Tibial artery (tissue), 4 donors: ENCODE measurements at regions not wholly inside any gene's neighbourhood (a gene's known extent, or its start where the extent isn't known, plus 50 kb on each side); places are given as distances from the start of the nearest gene placed in this dataset.

Experiments used
- DNase-seq, 2 donors: peaks; one replicate each; pipeline ENCODE4 v3.0.0-alpha.2; 2019
- H3K27ac ChIP-seq, 2 donors: fragments of 200-600 bp; sonication (generic) in 1 of 2; 1 replicate in 1 of 2; 2 replicates in 1 of 2; pipeline ENCODE4 v1.5.1; 2018 to 2019; ENCODE audit warnings: mild to moderate bottlenecking in 1 of 2
- H3K27me3 ChIP-seq, 2 donors: fragments of 200-600 bp; sonication (generic) in 1 of 2; one replicate each; pipeline versions ENCODE4 v1.5.1 to v1.6.0; 2016 to 2019
- H3K36me3 ChIP-seq, 3 donors: fragments of 200-600 bp; sonication (generic) in 2 of 3; one replicate each; pipeline ENCODE4 v1.5.1; 2016 to 2019; ENCODE audit warnings: mild to moderate bottlenecking in 2 of 3
- H3K4me1 ChIP-seq, 4 donors: fragments of 200-600 bp; sonication (generic) in 2 of 4; 1 replicate in 3 of 4; 2 replicates in 1 of 4; pipeline ENCODE4 v1.5.1; 2016 to 2019
- H3K4me3 ChIP-seq, 2 donors: fragments of 200-600 bp; sonication (generic) in 1 of 2; 1 replicate in 1 of 2; 2 replicates in 1 of 2; pipeline ENCODE4 v1.5.1; 2018 to 2019; ENCODE audit warnings: mild to moderate bottlenecking in 2 of 2
- H3K9me3 ChIP-seq, 3 donors: fragments of 200-600 bp; sonication (generic) in 1 of 3; one replicate each; pipeline ENCODE4 v1.5.1; 2016 to 2019
- CTCF ChIP-seq, 2 experiments: fragments of 200-600 bp in 1 of 2; fragments of 450-650 bp in 1 of 2; IDR thresholded peaks; one replicate each; pipeline ENCODE4 v1.5.1; 2017 to 2019; ENCODE audit warnings: antibody characterized with exemption in 2 of 2, mild to moderate bottlenecking in 1 of 2, moderate library complexity in 1 of 2
- intact Hi-C: fragments of 100-400 bp; cut with DNase I; formaldehyde crosslinking; loops from one replicate; pipeline ENCODE4 v1.15.0; 2023; ENCODE audit warnings: low total_unique reads

GRCh38 chr2:107711941-107712340 lies 114.8 kb upstream of the RGPD4 start:
- no peak for TF ChIP-seq CTCF (IDR thresholded peaks at IDR 0.05)

GRCh38 chr2:107712857-107713256 lies 113.8 kb upstream of the RGPD4 start:
- Histone ChIP-seq H3K36me3 (no peaks in the 10 kb centered on the region), H3K9me3 (no peaks in the 10 kb centered on the region), H3K27ac (no peak overlapping the region), H3K4me1 (no peaks in the 10 kb centered on the region), H3K4me3 (no peak overlapping the region), H3K27me3 (no peaks in the 10 kb centered on the region)
- no peak for TF ChIP-seq CTCF (IDR thresholded peaks at IDR 0.05)
- intact Hi-C loops: no loop called here
- no peak for DNase-seq

More at GRCh38 chr2:107711941-107712340, 114.8 kb upstream of the RGPD4 start:
- intact Hi-C loops: no loop called here
- H3K27ac ChIP-seq: no peak overlapping the region
- no peaks in the 10 kb centered on the region for H3K9me3 ChIP-seq
- DNase-seq: no peak
- H3K36me3 ChIP-seq: no peaks in the 10 kb centered on the region
- no peaks in the 10 kb centered on the region for H3K4me1 ChIP-seq
- H3K4me3 ChIP-seq: no peak overlapping the region
- H3K27me3 ChIP-seq: no peaks in the 10 kb centered on the region

GRCh38 chr2:107717661-107718060 lies 109.0 kb upstream of the RGPD4 start:
- no peaks in the 10 kb centered on the region for H3K4me1 ChIP-seq
- DNase-seq: no peak

GRCh38 chr2:107719141-107719540 lies 107.6 kb upstream of the RGPD4 start:
- intact Hi-C loops: no loop called here
- no peak for TF ChIP-seq CTCF (IDR thresholded peaks at IDR 0.05)
- no peaks in the 10 kb centered on the region for H3K4me1 ChIP-seq

More at GRCh38 chr2:107717661-107718060, 109.0 kb upstream of the RGPD4 start:
- Histone ChIP-seq H3K36me3 (no peaks in the 10 kb centered on the region), H3K4me3 (no peak overlapping the region), H3K27me3 (no peaks in the 10 kb centered on the region), H3K9me3 (no peaks in the 10 kb centered on the region), H3K27ac (no peak overlapping the region)
- TF ChIP-seq CTCF (IDR thresholded peaks at IDR 0.05): no peak
- intact Hi-C loops: no loop called here

GRCh38 chr2:107719836-107720235 lies 106.9 kb upstream of the RGPD4 start:
- intact Hi-C loops: no loop called here
- Histone ChIP-seq H3K4me1 (no peaks in the 10 kb centered on the region), H3K9me3 (no peaks in the 10 kb centered on the region), H3K4me3 (no peak overlapping the region), H3K27ac (no peak overlapping the region), H3K36me3 (no peaks in the 10 kb centered on the region), H3K27me3 (no peaks in the 10 kb centered on the region)
- no peak for TF ChIP-seq CTCF (IDR thresholded peaks at IDR 0.05)
- DNase-seq: no peak

More at GRCh38 chr2:107719141-107719540, 107.6 kb upstream of the RGPD4 start:
- DNase-seq: no peak
- Histone ChIP-seq H3K36me3 (no peaks in the 10 kb centered on the region), H3K9me3 (no peaks in the 10 kb centered on the region), H3K27ac (no peak overlapping the region), H3K4me3 (no peak overlapping the region), H3K27me3 (no peaks in the 10 kb centered on the region)

GRCh38 chr2:107721178-107721577 lies 105.5 kb upstream of the RGPD4 start:
- Histone ChIP-seq H3K4me1 (no peaks in the 10 kb centered on the region), H3K27me3 (no peaks in the 10 kb centered on the region), H3K9me3 (no peaks in the 10 kb centered on the region), H3K27ac (no peak overlapping the region), H3K4me3 (no peak overlapping the region), H3K36me3 (no peaks in the 10 kb centered on the region)
- no peak for DNase-seq
- intact Hi-C loops: no loop called here
- TF ChIP-seq CTCF (IDR thresholded peaks at IDR 0.05): no peak
